H9 (cell line): ENCODE measurements at regions not wholly inside any gene's neighbourhood (a gene's known extent, or its start where the extent isn't known, plus 50 kb on each side); places are given as distances from the start of the nearest gene placed in this dataset.

Experiments used
- DNase-seq: peaks from one replicate; pipeline ENCODE4 v3.0.0-alpha.2; 2017
- H2AFZ ChIP-seq: one replicate; pipeline ENCODE4 v1.6.1; 2013; ENCODE audit warnings: mild to moderate bottlenecking, low read length, control low read depth, moderate library complexity
- H2AK5ac ChIP-seq: 2 replicates; pipeline ENCODE4 v1.6.1; 2013; ENCODE audit warnings: low read length, control low read depth, mixed read lengths; ENCODE audit not compliant: insufficient read length
- H2BK120ac ChIP-seq: one replicate; pipeline ENCODE4 v1.6.1; 2013; ENCODE audit warnings: low read depth, mild to moderate bottlenecking, low read length, control low read depth, inconsistent platforms; ENCODE audit not compliant: poor library complexity, severe bottlenecking
- H2BK12ac ChIP-seq: 2 replicates; pipeline ENCODE4 v1.6.1; 2013; ENCODE audit warnings: low read length, control low read depth, mixed read lengths, low read depth; ENCODE audit not compliant: insufficient read length
- H2BK15ac ChIP-seq: 2 replicates; pipeline ENCODE4 v1.6.1; 2013; ENCODE audit warnings: low read depth, low read length, control low read depth
- H2BK20ac ChIP-seq: one replicate; pipeline ENCODE4 v1.6.1; 2013; ENCODE audit warnings: low read depth, mild to moderate bottlenecking, low read length, control low read depth, inconsistent platforms; ENCODE audit not compliant: poor library complexity, severe bottlenecking
- H2BK5ac ChIP-seq: 2 replicates; pipeline ENCODE4 v1.6.1; 2013; ENCODE audit warnings: low read length, control low read depth, mixed read lengths; ENCODE audit not compliant: insufficient read length
- H3K14ac ChIP-seq: 2 replicates; pipeline ENCODE4 v1.6.1; 2013; ENCODE audit warnings: low read length, control low read depth; ENCODE audit not compliant: insufficient read depth
- H3K18ac ChIP-seq: 2 replicates; pipeline ENCODE4 v1.6.1; 2013; ENCODE audit warnings: low read depth, mild to moderate bottlenecking, mixed read lengths, low read length, control low read depth; ENCODE audit not compliant: insufficient read length
- H3K23ac ChIP-seq: 2 replicates; pipeline ENCODE4 v1.6.1; 2013; ENCODE audit warnings: low read length, control low read depth, mixed read lengths, low read depth; ENCODE audit not compliant: insufficient read length
- H3K23me2 ChIP-seq: 2 replicates; pipeline ENCODE4 v1.6.1; 2013; ENCODE audit warnings: low read depth, mild to moderate bottlenecking, mixed read lengths, low read length, control low read depth; ENCODE audit not compliant: insufficient read length, poor library complexity, severe bottlenecking
- H3K27ac ChIP-seq: 2 replicates; pipeline ENCODE4 v1.5.1; 2013; ENCODE audit warnings: low read length, control low read depth, mixed read lengths, low read depth; ENCODE audit not compliant: insufficient read length
- H3K27me3 ChIP-seq: 2 replicates; pipeline ENCODE4 v1.6.1; 2013; ENCODE audit warnings: low read length, control low read depth, inconsistent platforms; ENCODE audit not compliant: insufficient read depth
- H3K4ac ChIP-seq: 2 replicates; pipeline ENCODE4 v1.6.1; 2013; ENCODE audit warnings: low read depth, mild to moderate bottlenecking, control low read depth, inconsistent platforms, low read length, moderate library complexity
- H3K4me1 ChIP-seq: 2 replicates; pipeline ENCODE4 v1.6.1; 2013; ENCODE audit warnings: low read length, control low read depth, inconsistent platforms; ENCODE audit not compliant: insufficient read depth
- H3K4me2 ChIP-seq: 2 replicates; pipeline ENCODE4 v1.6.1; 2013; ENCODE audit warnings: low read length, control low read depth, mixed read lengths; ENCODE audit not compliant: insufficient read length, insufficient read depth
- H3K56ac ChIP-seq: 2 replicates; pipeline ENCODE4 v1.6.1; 2013; ENCODE audit warnings: low read depth, mild to moderate bottlenecking, mixed read lengths, low read length, control low read depth; ENCODE audit not compliant: insufficient read length
- H3K79me1 ChIP-seq: 2 replicates; pipeline ENCODE4 v1.6.1; 2013; ENCODE audit warnings: low read depth, mild to moderate bottlenecking, moderate library complexity, low read length, control low read depth, inconsistent platforms; ENCODE audit not compliant: insufficient read depth, poor library complexity, severe bottlenecking
- H3K79me2 ChIP-seq: 2 replicates; pipeline ENCODE4 v1.6.1; 2013; ENCODE audit warnings: low read length, control low read depth, inconsistent platforms; ENCODE audit not compliant: insufficient read depth
- H3K9ac ChIP-seq: 2 replicates; pipeline ENCODE4 v1.6.1; 2013; ENCODE audit warnings: low read length, control low read depth, mixed read lengths; ENCODE audit not compliant: insufficient read length; ENCODE audit errors: extremely low read depth
- H3K9me3 ChIP-seq: one replicate; pipeline ENCODE4 v1.6.1; 2013; ENCODE audit warnings: low read depth, low read length, inconsistent platforms; ENCODE audit not compliant: control insufficient read depth
- H3T11ph ChIP-seq: one replicate; pipeline ENCODE4 v1.6.1; 2013; ENCODE audit warnings: mild to moderate bottlenecking, low read length, control low read depth, inconsistent platforms
- H4K20me1 ChIP-seq: one replicate; pipeline ENCODE4 v1.6.1; 2013; ENCODE audit not compliant: control insufficient read depth, insufficient read length, insufficient read depth
- H4K5ac ChIP-seq: 2 replicates; pipeline ENCODE4 v1.6.1; 2013; ENCODE audit warnings: low read depth, mild to moderate bottlenecking, mixed read lengths, low read length, control low read depth; ENCODE audit not compliant: insufficient read length
- H4K8ac ChIP-seq: replicated peaks from 2 replicates; pipeline ENCODE4 v1.6.1; 2013; ENCODE audit warnings: low read length, control low read depth, mixed read lengths, low read depth; ENCODE audit not compliant: insufficient read length
- H4K91ac ChIP-seq: 2 replicates; pipeline ENCODE4 v1.6.1; 2013; ENCODE audit warnings: low read depth, mild to moderate bottlenecking, moderate library complexity, mixed read lengths, low read length, control low read depth; ENCODE audit not compliant: insufficient read length
- H3K27ac Mint-ChIP-seq, 3 experiments: 2 replicates in 2 of 3; 3 replicates in 1 of 3; pipeline ENCODE4 v1.8.0; 2020 to 2021; ENCODE audit warnings: mixed read lengths in 3 of 3, mild to moderate bottlenecking in 1 of 3, moderate library complexity in 1 of 3
- H3K27me3 Mint-ChIP-seq: 2 replicates; pipeline ENCODE4 v1.8.0; 2021; ENCODE audit warnings: low read depth, mild to moderate bottlenecking, moderate library complexity, mixed read lengths
- H3K36me3 Mint-ChIP-seq, 3 experiments: 2 replicates in 2 of 3; 3 replicates in 1 of 3; pipeline ENCODE4 v1.8.0; 2020 to 2021; ENCODE audit warnings: low read depth in 3 of 3, mixed read lengths in 3 of 3; ENCODE audit not compliant: insufficient read depth in 1 of 3
- H3K4me1 Mint-ChIP-seq, 2 experiments: 2 replicates each; pipeline ENCODE4 v1.8.0; 2020; ENCODE audit warnings: mixed read lengths in 2 of 2
- H3K4me3 Mint-ChIP-seq, 2 experiments: 2 replicates in 1 of 2; 3 replicates in 1 of 2; pipeline ENCODE4 v1.8.0; 2020 to 2021; ENCODE audit warnings: mild to moderate bottlenecking in 2 of 2, mixed read lengths in 2 of 2, moderate library complexity in 1 of 2
- H3K9me3 Mint-ChIP-seq, 2 experiments: 2 replicates in 1 of 2; 3 replicates in 1 of 2; pipeline ENCODE4 v1.8.0; 2020; ENCODE audit warnings: mild to moderate bottlenecking in 2 of 2, mixed read lengths in 2 of 2, moderate library complexity in 1 of 2
- WGBS: extraction: QIAGEN DNeasy Blood & Tissue Kit; methylation state at CpG from one replicate; pipeline ENCODE4 v1.1.7; 2013; ENCODE audit warnings: missing lambda C conversion rate, low lambda C conversion rate, mixed read lengths; ENCODE audit not compliant: insufficient read length; ENCODE audit errors: extremely low coverage; 5-methylcytosine and 5-hydroxymethylcytosine counted together
- TF ChIP-seq, protein P1 (sequence below): fragments of 200-600 bp; sonication (generic); conservative IDR thresholded peaks from 3 replicates; pipeline ENCODE4 v1.8.0; 2021; ENCODE audit warnings: antibody characterized with exemption, mild to moderate bottlenecking

DNA sequence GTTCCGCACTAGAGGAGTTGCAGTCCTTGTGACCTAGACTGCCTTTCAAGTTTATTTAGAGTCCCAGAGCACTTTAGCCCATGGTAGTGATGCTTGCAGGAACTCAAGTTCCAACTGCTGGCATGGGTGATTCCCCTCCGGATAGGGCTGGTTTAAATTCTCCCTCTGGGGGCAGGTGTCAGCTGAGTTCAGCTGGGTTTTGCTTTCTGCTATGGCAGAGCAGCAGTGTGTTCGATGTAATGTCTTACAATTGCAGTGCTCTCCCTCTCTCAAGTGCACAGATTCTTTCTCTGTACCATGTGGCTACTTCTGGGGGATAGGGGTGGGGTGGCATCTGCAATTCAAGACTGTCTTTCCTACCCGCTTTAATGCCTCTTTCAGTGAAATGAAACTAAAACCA lies 164.8 kb upstream of the ZIC3 start:
- no peak overlapping the region for H2BK12ac ChIP-seq
- no peak overlapping the region for H4K8ac ChIP-seq
- H2AK5ac ChIP-seq, result no peak overlapping the region
- H3K79me2 ChIP-seq, result no peaks in the 10 kb centered on the region
- Mint-ChIP-seq H3K4me3 (no peak overlapping the region), H3K9me3 (peaks cover 0 to 44% of the 10 kb centered on the region in 2 experiments; a peak in 2 of 5 replicates), H3K27me3 (no peaks in the 10 kb centered on the region), H3K4me1 (no peaks in the 10 kb centered on the region), H3K27ac (no peak overlapping the region), H3K36me3 (peaks cover 0 to 4% (median 0%) of the 10 kb centered on the region in 3 experiments; a peak in 1 of 7 replicates)
- DNase-seq, result no peak
- no peak overlapping the region for H3K27ac ChIP-seq
- no peaks in the 10 kb centered on the region for H3K9me3 ChIP-seq
- H2BK5ac ChIP-seq, result no peak overlapping the region
- no peak overlapping the region for H2BK15ac ChIP-seq
- no peak overlapping the region for H4K5ac ChIP-seq
- no peak overlapping the region for H3K4ac ChIP-seq
- TF ChIP-seq, protein P1, sequence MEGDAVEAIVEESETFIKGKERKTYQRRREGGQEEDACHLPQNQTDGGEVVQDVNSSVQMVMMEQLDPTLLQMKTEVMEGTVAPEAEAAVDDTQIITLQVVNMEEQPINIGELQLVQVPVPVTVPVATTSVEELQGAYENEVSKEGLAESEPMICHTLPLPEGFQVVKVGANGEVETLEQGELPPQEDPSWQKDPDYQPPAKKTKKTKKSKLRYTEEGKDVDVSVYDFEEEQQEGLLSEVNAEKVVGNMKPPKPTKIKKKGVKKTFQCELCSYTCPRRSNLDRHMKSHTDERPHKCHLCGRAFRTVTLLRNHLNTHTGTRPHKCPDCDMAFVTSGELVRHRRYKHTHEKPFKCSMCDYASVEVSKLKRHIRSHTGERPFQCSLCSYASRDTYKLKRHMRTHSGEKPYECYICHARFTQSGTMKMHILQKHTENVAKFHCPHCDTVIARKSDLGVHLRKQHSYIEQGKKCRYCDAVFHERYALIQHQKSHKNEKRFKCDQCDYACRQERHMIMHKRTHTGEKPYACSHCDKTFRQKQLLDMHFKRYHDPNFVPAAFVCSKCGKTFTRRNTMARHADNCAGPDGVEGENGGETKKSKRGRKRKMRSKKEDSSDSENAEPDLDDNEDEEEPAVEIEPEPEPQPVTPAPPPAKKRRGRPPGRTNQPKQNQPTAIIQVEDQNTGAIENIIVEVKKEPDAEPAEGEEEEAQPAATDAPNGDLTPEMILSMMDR, result no peak
- no peak overlapping the region for H3K56ac ChIP-seq
- no peak overlapping the region for H3K23ac ChIP-seq
- H3T11ph ChIP-seq, result no peak overlapping the region
- no peaks in the 10 kb centered on the region for H3K27me3 ChIP-seq
- no peak overlapping the region for H3K18ac ChIP-seq
- H2BK120ac ChIP-seq, result no peak overlapping the region
- no peaks in the 10 kb centered on the region for H3K79me1 ChIP-seq
- no peak overlapping the region for H4K91ac ChIP-seq
- no peaks in the 10 kb centered on the region for H4K20me1 ChIP-seq
- H2AFZ ChIP-seq, result no peak overlapping the region
- WGBS, result no CpG with 5 or more reads among the region's 4 CpGs
- H3K23me2 ChIP-seq, result no peaks in the 10 kb centered on the region
- H3K9ac ChIP-seq, result no peak overlapping the region
- no peak overlapping the region for H3K4me2 ChIP-seq
- no peaks in the 10 kb centered on the region for H3K4me1 ChIP-seq
- no peak overlapping the region for H3K14ac ChIP-seq
- no peak overlapping the region for H2BK20ac ChIP-seq
